ENCODE measurements at regions not wholly inside any gene's neighbourhood (a gene's known extent, or its start where the extent isn't known, plus 50 kb on each side); places are given as distances from the start of the nearest gene placed in this dataset.

- WGBS (ENCODE audit: insufficient coverage, low coverage, low lambda C conversion rate, missing lambda C conversion rate), result 65% methylated on average over 8 of the region's 8 CpGs
- DNase-seq, result no peak
Measured at GRCh38 chr2:173458991-173459780, 104.5 kb downstream of the CDCA7 start.

GRCh38 chr2:173462892-173463840, 108.5 kb downstream of the CDCA7 start:
- no peaks in the 10 kb centered on the region for H3K4me1 ChIP-seq
- ATAC-seq (no peak), DNase-seq (no peak)
- H3K36me3 ChIP-seq, result no peaks in the 10 kb centered on the region
- no peaks in the 10 kb centered on the region for H3K9me3 ChIP-seq
- 48% methylated on average over 10 of the region's 14 CpGs for WGBS (ENCODE audit: insufficient coverage, low coverage, low lambda C conversion rate, missing lambda C conversion rate)
- H3K27ac ChIP-seq, result no peak overlapping the region
- intact Hi-C loops (cut with DNase I), result no loop called here
- H3K27me3 ChIP-seq, result no peaks in the 10 kb centered on the region
- TF ChIP-seq POLR2A (IDR thresholded peaks at IDR 0.05) (no peak), CTCF (IDR thresholded peaks at IDR 0.05) (no peak)
- H3K4me3 ChIP-seq, result no peak overlapping the region

More at GRCh38 chr2:173458991-173459780, 104.5 kb downstream of the CDCA7 start:
- H3K27me3 ChIP-seq, result no peaks in the 10 kb centered on the region
- H3K27ac ChIP-seq, result no peak overlapping the region
- ATAC-seq, result no peak
- H3K36me3 ChIP-seq, result no peaks in the 10 kb centered on the region
- H3K9me3 ChIP-seq, result no peaks in the 10 kb centered on the region
- no peak overlapping the region for H3K4me3 ChIP-seq
- TF ChIP-seq CTCF (IDR thresholded peaks at IDR 0.05) (no peak), POLR2A (IDR thresholded peaks at IDR 0.05) (no peak)
- intact Hi-C loops (cut with DNase I), result no loop called here
- no peaks in the 10 kb centered on the region for H3K4me1 ChIP-seq

GRCh38 chr2:173463846-173464245, 109.2 kb downstream of the CDCA7 start:
- Histone ChIP-seq H3K9me3 (no peaks in the 10 kb centered on the region), H3K4me1 (no peaks in the 10 kb centered on the region), H3K4me3 (no peak overlapping the region), H3K27ac (no peak overlapping the region), H3K27me3 (no peaks in the 10 kb centered on the region), H3K36me3 (no peaks in the 10 kb centered on the region)
- DNase-seq, result no peak
- WGBS (ENCODE audit: insufficient coverage, low coverage, low lambda C conversion rate, missing lambda C conversion rate), result 80% methylated on average over 5 of the region's 6 CpGs
- intact Hi-C loops (cut with DNase I), result no loop called here
- TF ChIP-seq CTCF (IDR thresholded peaks at IDR 0.05) (no peak), POLR2A (IDR thresholded peaks at IDR 0.05) (no peak)
- ATAC-seq, result no peak

- H3K36me3 ChIP-seq, result no peaks in the 10 kb centered on the region
- H3K27me3 ChIP-seq, result no peaks in the 10 kb centered on the region
- DNase-seq (no peak), ATAC-seq (no peak)
- H3K9me3 ChIP-seq, result no peaks in the 10 kb centered on the region
- H3K4me1 ChIP-seq, result no peaks in the 10 kb centered on the region
- TF ChIP-seq CTCF (IDR thresholded peaks at IDR 0.05) (no peak), POLR2A (IDR thresholded peaks at IDR 0.05) (no peak)
- H3K4me3 ChIP-seq, result no peak overlapping the region
- H3K27ac ChIP-seq, result no peak overlapping the region
- intact Hi-C loops (cut with DNase I), result no loop called here
- WGBS (ENCODE audit: insufficient coverage, low coverage, low lambda C conversion rate, missing lambda C conversion rate), result 24% methylated on average over 1 of the region's 1 CpG
Measured at GRCh38 chr2:173467751-173468150, 113.1 kb downstream of the CDCA7 start.

Data from right lobe of liver (tissue), 6 donors.